Osteoblast (primary cell): ENCODE measurements at regions not wholly inside any gene's neighbourhood (a gene's known extent, or its start where the extent isn't known, plus 50 kb on each side); places are given as distances from the start of the nearest gene placed in this dataset.

Experiments used
- DNase-seq: peaks from one replicate; pipeline ENCODE4 v3.0.0; 2011; ENCODE audit warnings: low spot score, mixed read lengths; ENCODE audit not compliant: insufficient read length; ENCODE audit errors: missing footprints
- H2AFZ ChIP-seq: 2 replicates; pipeline ENCODE4 v1.6.0; 2011; ENCODE audit warnings: mild to moderate bottlenecking, low read length
- H3K27ac ChIP-seq: 2 replicates; pipeline ENCODE4 v1.5.1; 2011; ENCODE audit warnings: mild to moderate bottlenecking, low read depth, low read length, moderate library complexity
- H3K27me3 ChIP-seq: 2 replicates; pipeline ENCODE4 v1.6.0; 2012; ENCODE audit warnings: mild to moderate bottlenecking, control low read depth, inconsistent platforms, low read length, moderate library complexity; ENCODE audit not compliant: insufficient read depth
- H3K36me3 ChIP-seq: 2 replicates; pipeline ENCODE4 v1.5.1; 2011; ENCODE audit warnings: mild to moderate bottlenecking, low read length, control low read depth, moderate library complexity; ENCODE audit not compliant: insufficient read depth
- H3K4me1 ChIP-seq: 2 replicates; pipeline ENCODE4 v1.5.1; 2011; ENCODE audit warnings: mild to moderate bottlenecking, low read length, control low read depth, moderate library complexity; ENCODE audit not compliant: insufficient read depth
- H3K4me2 ChIP-seq: 2 replicates; pipeline ENCODE4 v1.6.0; 2011; ENCODE audit warnings: mild to moderate bottlenecking, low read length; ENCODE audit not compliant: insufficient read depth
- H3K4me3 ChIP-seq: fragments of 200-600 bp; sonication (generic); 3 replicates; pipeline ENCODE4 v1.5.1; 2012; ENCODE audit warnings: mild to moderate bottlenecking, low read length, inconsistent platforms; ENCODE audit not compliant: insufficient read depth
- H3K79me2 ChIP-seq: 2 replicates; pipeline ENCODE4 v1.6.0; 2012; ENCODE audit warnings: mild to moderate bottlenecking, low read length, control low read depth, inconsistent platforms; ENCODE audit not compliant: insufficient read depth
- H3K9me3 ChIP-seq: 2 replicates; pipeline ENCODE4 v1.5.1; 2011; ENCODE audit warnings: low read depth, low read length, control low read depth
- H4K20me1 ChIP-seq: 2 replicates; pipeline ENCODE4 v1.6.0; 2012; ENCODE audit warnings: mild to moderate bottlenecking, low read length, control low read depth; ENCODE audit not compliant: insufficient read depth
- TF ChIP-seq, protein P1 (sequence below): IDR thresholded peaks from 2 replicates; pipeline ENCODE4 v1.5.1; 2011; ENCODE audit warnings: mild to moderate bottlenecking, low read depth, low read length, moderate library complexity; ENCODE audit errors: extremely low read depth

DNA sequence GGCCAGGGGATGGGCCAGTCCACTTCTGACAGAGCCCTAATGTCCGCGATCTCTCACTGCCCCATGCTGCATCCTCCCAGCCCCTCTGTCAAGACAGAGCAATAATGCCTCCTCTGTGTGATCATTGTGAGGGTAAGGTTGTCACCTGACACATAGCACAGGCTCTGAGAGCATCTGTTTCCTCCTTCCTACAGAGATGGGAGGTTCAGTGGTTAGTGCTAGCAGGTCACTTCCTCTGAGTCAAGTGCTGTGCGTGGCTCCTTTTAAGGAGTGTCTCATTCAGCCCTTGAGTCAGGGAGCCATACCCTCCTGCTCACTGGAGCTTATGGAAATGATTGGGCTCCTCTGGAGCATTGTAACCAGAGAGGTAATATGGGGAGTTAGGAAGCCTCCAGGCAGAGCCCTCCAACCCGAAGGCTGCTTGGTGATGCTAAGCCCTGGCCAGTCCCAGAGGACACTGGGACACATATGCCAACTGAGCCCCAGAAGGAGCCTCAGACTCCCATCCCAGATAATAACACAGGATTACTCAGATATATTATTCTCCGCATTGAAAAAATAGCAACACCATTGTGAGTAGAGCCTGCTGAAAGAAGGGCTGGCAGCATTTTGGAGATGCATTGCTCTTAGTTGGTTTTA is 189.0 kb downstream of the GALNT1 start:
- TF ChIP-seq, protein P1, sequence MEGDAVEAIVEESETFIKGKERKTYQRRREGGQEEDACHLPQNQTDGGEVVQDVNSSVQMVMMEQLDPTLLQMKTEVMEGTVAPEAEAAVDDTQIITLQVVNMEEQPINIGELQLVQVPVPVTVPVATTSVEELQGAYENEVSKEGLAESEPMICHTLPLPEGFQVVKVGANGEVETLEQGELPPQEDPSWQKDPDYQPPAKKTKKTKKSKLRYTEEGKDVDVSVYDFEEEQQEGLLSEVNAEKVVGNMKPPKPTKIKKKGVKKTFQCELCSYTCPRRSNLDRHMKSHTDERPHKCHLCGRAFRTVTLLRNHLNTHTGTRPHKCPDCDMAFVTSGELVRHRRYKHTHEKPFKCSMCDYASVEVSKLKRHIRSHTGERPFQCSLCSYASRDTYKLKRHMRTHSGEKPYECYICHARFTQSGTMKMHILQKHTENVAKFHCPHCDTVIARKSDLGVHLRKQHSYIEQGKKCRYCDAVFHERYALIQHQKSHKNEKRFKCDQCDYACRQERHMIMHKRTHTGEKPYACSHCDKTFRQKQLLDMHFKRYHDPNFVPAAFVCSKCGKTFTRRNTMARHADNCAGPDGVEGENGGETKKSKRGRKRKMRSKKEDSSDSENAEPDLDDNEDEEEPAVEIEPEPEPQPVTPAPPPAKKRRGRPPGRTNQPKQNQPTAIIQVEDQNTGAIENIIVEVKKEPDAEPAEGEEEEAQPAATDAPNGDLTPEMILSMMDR, result no peak
- no peak overlapping the region for H2AFZ ChIP-seq
- H3K9me3 ChIP-seq, result no peaks in the 10 kb centered on the region

DNA sequence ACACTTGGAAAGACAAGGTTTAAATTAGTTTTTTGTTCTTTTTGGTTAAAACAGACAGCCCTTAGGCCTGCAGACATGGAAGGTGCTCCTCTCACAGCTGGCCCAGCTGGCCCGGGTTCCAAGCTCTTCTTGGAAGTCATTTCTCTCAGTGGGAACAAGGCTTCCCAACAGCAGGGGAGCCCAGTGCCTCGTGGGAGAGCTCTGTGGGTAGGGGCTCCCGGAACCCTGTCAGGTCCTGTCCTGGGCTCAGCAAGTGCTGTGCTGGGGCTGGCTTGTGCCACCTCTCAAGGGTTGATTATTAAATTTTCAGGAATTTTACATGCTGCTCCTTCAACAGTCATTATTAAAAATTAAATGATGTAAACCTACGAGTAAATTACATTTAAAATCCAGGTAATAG is 189.6 kb downstream of the GALNT1 start:
- Histone ChIP-seq H3K27me3 (no peaks in the 10 kb centered on the region), H4K20me1 (no peaks in the 10 kb centered on the region), H3K4me2 (no peak overlapping the region), H3K4me1 (no peaks in the 10 kb centered on the region), H3K36me3 (no peaks in the 10 kb centered on the region), H3K4me3 (no peak overlapping the region), H3K9me3 (no peaks in the 10 kb centered on the region), H2AFZ (no peak overlapping the region), H3K27ac (no peak overlapping the region), H3K79me2 (no peaks in the 10 kb centered on the region)
- TF ChIP-seq, protein P1, result no peak
- no peak for DNase-seq

More for the DNA sequence above, 189.0 kb downstream of the GALNT1 start:
- no peak overlapping the region for H3K27ac ChIP-seq
- H3K79me2 ChIP-seq, result no peaks in the 10 kb centered on the region
- no peak overlapping the region for H3K4me2 ChIP-seq
- no peaks in the 10 kb centered on the region for H4K20me1 ChIP-seq
- DNase-seq, result no peak
- no peak overlapping the region for H3K4me3 ChIP-seq
- H3K36me3 ChIP-seq, result no peaks in the 10 kb centered on the region
- H3K4me1 ChIP-seq, result no peaks in the 10 kb centered on the region
- H3K27me3 ChIP-seq, result no peaks in the 10 kb centered on the region

DNA sequence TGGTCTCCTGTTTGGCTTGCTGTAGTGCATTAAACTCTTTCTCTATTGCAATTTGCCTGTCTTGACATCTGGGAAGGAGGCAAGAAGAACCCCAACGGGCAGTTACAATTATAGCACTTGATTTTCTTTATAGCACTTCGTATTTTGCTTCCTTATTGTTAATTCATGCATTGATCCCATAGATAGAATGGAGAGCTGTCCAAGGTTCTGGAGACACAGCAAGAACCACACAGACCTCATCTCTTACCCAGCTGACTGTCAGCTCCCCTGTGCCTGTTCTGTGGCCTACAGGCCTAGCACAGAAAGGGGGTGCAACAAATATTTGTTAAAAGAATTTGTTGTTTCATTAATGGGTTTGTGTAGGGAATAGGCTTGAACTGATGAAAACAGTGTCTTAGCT is 194.3 kb downstream of the GALNT1 start:
- H3K79me2 ChIP-seq, result no peaks in the 10 kb centered on the region
- no peaks in the 10 kb centered on the region for H3K9me3 ChIP-seq
- no peaks in the 10 kb centered on the region for H3K27me3 ChIP-seq
- H3K4me2 ChIP-seq, result no peak overlapping the region
- H3K4me1 ChIP-seq, result no peaks in the 10 kb centered on the region
- no peaks in the 10 kb centered on the region for H4K20me1 ChIP-seq
- no peaks in the 10 kb centered on the region for H3K36me3 ChIP-seq
- TF ChIP-seq, protein P1, result no peak
- H3K27ac ChIP-seq, result no peak overlapping the region
- DNase-seq, result no peak
- no peak overlapping the region for H2AFZ ChIP-seq
- no peak overlapping the region for H3K4me3 ChIP-seq

DNA sequence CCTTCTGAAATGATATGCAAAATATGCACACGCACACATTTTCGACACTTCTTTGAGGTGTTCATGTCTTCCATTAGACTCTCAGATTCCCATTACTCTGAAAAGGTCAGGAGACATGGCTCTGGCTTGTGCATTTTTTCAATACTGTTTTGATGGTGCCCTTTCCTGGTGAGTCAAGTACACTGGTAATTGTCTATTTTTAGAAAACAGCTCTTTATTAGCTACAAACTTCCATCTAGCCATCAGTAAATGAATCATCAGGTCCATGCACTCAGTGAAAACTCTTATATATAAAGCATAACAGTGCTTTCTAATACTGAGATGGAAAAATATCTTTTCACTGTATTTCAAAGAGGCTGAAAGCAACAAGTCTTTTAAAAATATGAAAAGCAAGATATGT is 194.9 kb downstream of the GALNT1 start:
- H3K36me3 ChIP-seq, result no peaks in the 10 kb centered on the region
- no peaks in the 10 kb centered on the region for H3K79me2 ChIP-seq
- no peaks in the 10 kb centered on the region for H4K20me1 ChIP-seq
- no peak overlapping the region for H3K4me3 ChIP-seq
- peak; percentile 58 for DNase-seq
- TF ChIP-seq, protein P1, result no peak
- no peak overlapping the region for H3K4me2 ChIP-seq
- no peaks in the 10 kb centered on the region for H3K4me1 ChIP-seq
- no peak overlapping the region for H2AFZ ChIP-seq
- H3K9me3 ChIP-seq, result no peaks in the 10 kb centered on the region
- no peak overlapping the region for H3K27ac ChIP-seq
- H3K27me3 ChIP-seq, result no peaks in the 10 kb centered on the region
